Omental fat pad (tissue), 3 donors: ENCODE measurements at regions not wholly inside any gene's neighbourhood (a gene's known extent, or its start where the extent isn't known, plus 50 kb on each side); places are given as distances from the start of the nearest gene placed in this dataset.

Experiments used
- ATAC-seq: fragments of 150-250 bp; one replicate; pipeline ENCODE4 v1.9.1; 2016; ENCODE audit warnings: mild to moderate bottlenecking, moderate library complexity; ENCODE audit not compliant: low FRiP score
- DNase-seq: peaks from one replicate; pipeline ENCODE4 v3.0.0-alpha.2; 2019; ENCODE audit warnings: low spot score
- CTCF ChIP-seq, 3 donors: fragments of 450-650 bp; IDR thresholded peaks; one replicate each; pipeline ENCODE4 v1.5.1; 2016 to 2017; ENCODE audit warnings: antibody characterized with exemption in 3 of 3, mild to moderate bottlenecking in 3 of 3, moderate library complexity in 2 of 3

GRCh38 chr1:239240736-239241135 is 145.6 kb upstream of the CHRM3 start:
- TF ChIP-seq CTCF (IDR thresholded peaks at IDR 0.05) = no peak
- DNase-seq (no peak), ATAC-seq (no peak)

GRCh38 chr1:239239529-239239928 is 146.8 kb upstream of the CHRM3 start:
- no peak for DNase-seq
- no peak for ATAC-seq
- TF ChIP-seq CTCF (IDR thresholded peaks at IDR 0.05) = no peak

- ATAC-seq (no peak), DNase-seq (no peak)
- TF ChIP-seq CTCF (IDR thresholded peaks at IDR 0.05) = no peak
Observed at GRCh38 chr1:239237912-239238311, 148.5 kb upstream of the CHRM3 start.

GRCh38 chr1:239233626-239234025 is 152.7 kb upstream of the CHRM3 start:
- DNase-seq (no peak), ATAC-seq (no peak)
- TF ChIP-seq CTCF (IDR thresholded peaks at IDR 0.05) = no peak

- DNase-seq = no peak
- ATAC-seq = no peak
- no peak for TF ChIP-seq CTCF (IDR thresholded peaks at IDR 0.05)
Observed at GRCh38 chr1:239232921-239233320, 153.4 kb upstream of the CHRM3 start.

- DNase-seq = no peak
- TF ChIP-seq CTCF (IDR thresholded peaks at IDR 0.05) = no peak
- no peak for ATAC-seq
Observed at GRCh38 chr1:239228451-239228850, 157.9 kb upstream of the CHRM3 start.

- ATAC-seq (no peak), DNase-seq (no peak)
- TF ChIP-seq CTCF (IDR thresholded peaks at IDR 0.05) = no peak
Observed at GRCh38 chr1:239225396-239225795, 161.0 kb upstream of the CHRM3 start.
